Activated naive CD8-positive, alpha-beta T cell treated with anti-CD3 and anti-CD28 coated beads for 36 hours (primary cell): ENCODE measurements at regions not wholly inside any gene's neighbourhood (a gene's known extent, or its start where the extent isn't known, plus 50 kb on each side); places are given as distances from the start of the nearest gene placed in this dataset.

Experiments
- DNase-seq: peaks from one replicate; pipeline ENCODE4 v3.0.0; 2021
- H3K27ac Mint-ChIP-seq: one replicate; pipeline ENCODE4 v1.8.0; 2022; ENCODE audit warnings: mild to moderate bottlenecking, moderate library complexity, mixed read lengths
- H3K27me3 Mint-ChIP-seq: one replicate; pipeline ENCODE4 v1.8.0; 2022; ENCODE audit warnings: mild to moderate bottlenecking, mixed read lengths
- H3K36me3 Mint-ChIP-seq: one replicate; pipeline ENCODE4 v1.8.0; 2021; ENCODE audit warnings: mild to moderate bottlenecking, mixed read lengths
- H3K4me1 Mint-ChIP-seq: one replicate; pipeline ENCODE4 v1.8.0; 2021; ENCODE audit warnings: mixed read lengths
- H3K4me3 Mint-ChIP-seq: one replicate; pipeline ENCODE4 v1.8.0; 2022; ENCODE audit warnings: mild to moderate bottlenecking, moderate library complexity, mixed read lengths
- H3K9me3 Mint-ChIP-seq: one replicate; pipeline ENCODE4 v1.8.0; 2022; ENCODE audit warnings: mixed read lengths

- Mint-ChIP-seq H3K9me3 (peaks cover 1% of the 10 kb centered on the region), H3K27ac (no peak overlapping the region), H3K36me3 (no peaks in the 10 kb centered on the region), H3K4me3 (no peak overlapping the region), H3K27me3 (no peaks in the 10 kb centered on the region), H3K4me1 (no peaks in the 10 kb centered on the region)
- no peak for DNase-seq
Observed at GRCh38 chr9:101915482-101915881, 177.0 kb upstream of the GRIN3A start.

DNA sequence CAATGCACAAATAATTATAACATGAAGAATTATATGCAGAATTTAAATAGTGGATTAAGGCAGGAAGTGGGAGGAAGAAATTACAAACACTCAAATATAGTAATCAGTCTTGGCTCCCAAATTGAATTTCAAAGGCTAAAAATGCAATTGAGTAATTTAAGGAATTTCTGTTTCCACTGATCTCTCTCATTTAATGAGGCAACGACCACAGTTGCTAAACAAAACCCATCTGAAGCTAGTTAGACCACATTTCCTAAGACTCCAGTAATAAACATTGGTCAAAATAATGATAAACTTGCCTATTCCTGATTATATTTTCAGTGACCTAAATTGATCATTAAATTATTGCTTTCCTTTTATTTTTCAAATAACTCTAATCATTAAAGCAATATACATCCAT is 174.3 kb upstream of the GRIN3A start:
- no peak for DNase-seq
- Mint-ChIP-seq H3K9me3 (peaks cover 1% of the 10 kb centered on the region), H3K27ac (no peak overlapping the region), H3K27me3 (no peaks in the 10 kb centered on the region), H3K4me3 (no peak overlapping the region), H3K36me3 (no peaks in the 10 kb centered on the region), H3K4me1 (no peaks in the 10 kb centered on the region)

- Mint-ChIP-seq H3K36me3 (no peaks in the 10 kb centered on the region), H3K27me3 (no peaks in the 10 kb centered on the region), H3K4me1 (no peaks in the 10 kb centered on the region), H3K9me3 (no peaks in the 10 kb centered on the region), H3K27ac (no peak overlapping the region), H3K4me3 (no peak overlapping the region)
- no peak for DNase-seq
Observed at GRCh38 chr9:101907466-101907865, 169.0 kb upstream of the GRIN3A start.

GRCh38 chr9:101904845-101905244 is 166.4 kb upstream of the GRIN3A start:
- H3K36me3 Mint-ChIP-seq, result no peaks in the 10 kb centered on the region
- H3K27me3 Mint-ChIP-seq, result no peaks in the 10 kb centered on the region
- H3K9me3 Mint-ChIP-seq, result no peaks in the 10 kb centered on the region
- no peak overlapping the region for H3K27ac Mint-ChIP-seq
- no peak for DNase-seq
- no peaks in the 10 kb centered on the region for H3K4me1 Mint-ChIP-seq
- no peak overlapping the region for H3K4me3 Mint-ChIP-seq

- no peak overlapping the region for H3K27ac Mint-ChIP-seq
- no peak for DNase-seq
- no peaks in the 10 kb centered on the region for H3K36me3 Mint-ChIP-seq
- H3K9me3 Mint-ChIP-seq, result no peaks in the 10 kb centered on the region
- H3K27me3 Mint-ChIP-seq, result no peaks in the 10 kb centered on the region
- no peaks in the 10 kb centered on the region for H3K4me1 Mint-ChIP-seq
- no peak overlapping the region for H3K4me3 Mint-ChIP-seq
Observed at GRCh38 chr9:101902051-101902450, 163.6 kb upstream of the GRIN3A start.

DNA sequence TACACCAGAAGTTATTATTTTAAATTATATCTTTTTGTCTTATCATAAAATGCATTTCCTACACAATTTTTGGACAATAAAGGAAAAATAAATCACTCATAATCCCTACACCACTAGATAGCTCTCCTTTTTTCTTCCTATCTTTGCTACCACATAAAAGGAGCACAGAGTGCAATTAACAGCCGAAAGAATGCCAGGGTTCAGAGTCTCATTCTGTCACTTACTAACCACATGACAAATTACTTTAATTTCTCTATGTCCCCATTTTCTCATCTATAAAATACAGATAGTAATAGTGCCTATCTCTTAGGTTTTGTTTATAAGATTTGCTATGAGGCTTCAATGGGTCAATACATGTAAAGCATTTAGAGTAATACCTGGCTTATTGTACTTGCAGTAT is 158.7 kb upstream of the GRIN3A start:
- no peak overlapping the region for H3K27ac Mint-ChIP-seq
- H3K4me3 Mint-ChIP-seq, result no peak overlapping the region
- no peaks in the 10 kb centered on the region for H3K27me3 Mint-ChIP-seq
- H3K4me1 Mint-ChIP-seq, result no peaks in the 10 kb centered on the region
- no peaks in the 10 kb centered on the region for H3K36me3 Mint-ChIP-seq
- no peaks in the 10 kb centered on the region for H3K9me3 Mint-ChIP-seq
- no peak for DNase-seq

GRCh38 chr9:101893661-101894646 is 155.5 kb upstream of the GRIN3A start:
- no peaks in the 10 kb centered on the region for H3K27me3 Mint-ChIP-seq
- H3K4me3 Mint-ChIP-seq, result no peak overlapping the region
- no peaks in the 10 kb centered on the region for H3K9me3 Mint-ChIP-seq
- no peak overlapping the region for H3K27ac Mint-ChIP-seq
- no peaks in the 10 kb centered on the region for H3K36me3 Mint-ChIP-seq
- no peak for DNase-seq
- H3K4me1 Mint-ChIP-seq, result no peaks in the 10 kb centered on the region

GRCh38 chr9:101881508-101881907 is 143.1 kb upstream of the GRIN3A start:
- H3K4me1 Mint-ChIP-seq, result no peaks in the 10 kb centered on the region

GRCh38 chr9:101880846-101881245 is 142.4 kb upstream of the GRIN3A start:
- H3K27ac Mint-ChIP-seq, result no peak overlapping the region
- H3K4me1 Mint-ChIP-seq, result no peaks in the 10 kb centered on the region
- no peaks in the 10 kb centered on the region for H3K36me3 Mint-ChIP-seq
- no peaks in the 10 kb centered on the region for H3K27me3 Mint-ChIP-seq
- no peaks in the 10 kb centered on the region for H3K9me3 Mint-ChIP-seq
- no peak for DNase-seq
- H3K4me3 Mint-ChIP-seq, result no peak overlapping the region

More at GRCh38 chr9:101881508-101881907, 143.1 kb upstream of the GRIN3A start:
- no peaks in the 10 kb centered on the region for H3K27me3 Mint-ChIP-seq
- H3K4me3 Mint-ChIP-seq, result no peak overlapping the region
- H3K27ac Mint-ChIP-seq, result no peak overlapping the region
- no peak for DNase-seq
- H3K9me3 Mint-ChIP-seq, result no peaks in the 10 kb centered on the region
- no peaks in the 10 kb centered on the region for H3K36me3 Mint-ChIP-seq

DNA sequence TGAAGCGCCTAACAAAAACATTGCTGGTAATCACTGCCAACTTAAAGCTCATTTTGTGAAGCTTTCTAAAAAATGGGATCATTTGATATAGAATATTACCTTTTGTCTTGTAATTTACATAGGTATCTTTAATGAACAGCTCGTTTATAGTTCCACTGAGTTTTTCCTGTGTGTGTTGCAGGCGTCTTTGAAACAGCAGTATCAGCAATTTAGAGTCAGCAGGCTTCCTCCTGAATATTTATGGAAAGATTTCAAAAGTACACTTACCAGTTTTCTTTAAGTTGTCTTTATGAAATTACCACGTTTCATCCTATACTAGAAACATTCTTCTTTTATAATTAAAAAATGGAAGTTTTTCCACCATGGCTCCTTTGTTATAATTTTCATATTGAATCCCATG is 140.3 kb upstream of the GRIN3A start:
- Mint-ChIP-seq H3K27ac (no peak overlapping the region), H3K4me1 (no peaks in the 10 kb centered on the region)

DNA sequence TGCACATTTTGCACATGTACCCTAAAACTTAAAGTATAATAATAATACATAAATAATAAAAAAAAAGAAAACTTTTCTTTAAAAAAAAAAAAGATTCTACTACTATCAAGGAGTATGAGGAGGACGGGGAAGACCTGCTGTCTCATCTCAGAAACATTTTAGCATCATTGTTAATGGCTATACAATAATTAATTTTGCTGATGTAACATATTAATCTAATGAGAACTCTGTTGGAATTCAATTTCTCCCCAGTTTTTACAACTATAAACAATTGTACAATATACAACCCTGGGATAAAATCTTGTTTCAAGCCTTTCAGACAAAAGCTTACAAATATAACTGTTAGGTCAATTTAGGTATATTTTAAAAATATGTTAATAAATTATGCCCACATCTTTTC is 139.0 kb upstream of the GRIN3A start:
- DNase-seq, result no peak
- Mint-ChIP-seq H3K4me3 (no peak overlapping the region), H3K4me1 (no peaks in the 10 kb centered on the region), H3K36me3 (no peaks in the 10 kb centered on the region), H3K27me3 (no peaks in the 10 kb centered on the region), H3K9me3 (no peaks in the 10 kb centered on the region), H3K27ac (no peak overlapping the region)

More for the DNA sequence above, 140.3 kb upstream of the GRIN3A start:
- no peak for DNase-seq
- Mint-ChIP-seq H3K4me3 (no peak overlapping the region), H3K9me3 (no peaks in the 10 kb centered on the region), H3K36me3 (no peaks in the 10 kb centered on the region), H3K27me3 (no peaks in the 10 kb centered on the region)

DNA sequence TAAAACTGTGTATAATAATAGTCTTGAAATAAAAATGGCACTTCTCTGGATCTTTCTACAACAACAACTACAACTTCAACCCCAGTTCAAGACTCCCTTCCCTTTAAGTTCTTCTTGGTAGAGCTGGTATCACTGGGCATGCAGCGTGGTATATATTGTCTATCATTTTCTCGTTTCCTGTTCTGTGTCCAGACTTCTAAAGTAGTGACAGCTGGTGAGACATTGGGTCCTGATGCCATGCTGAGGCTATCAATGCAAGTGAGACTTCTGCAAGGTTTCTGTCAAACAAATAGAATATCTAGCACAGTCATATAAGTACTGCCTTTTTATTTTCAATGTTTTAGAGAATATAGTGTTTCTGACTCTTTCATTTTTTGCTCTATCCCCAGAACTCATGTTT is 123.0 kb upstream of the GRIN3A start:
- no peaks in the 10 kb centered on the region for H3K9me3 Mint-ChIP-seq
- no peak for DNase-seq
- no peak overlapping the region for H3K4me3 Mint-ChIP-seq
- no peaks in the 10 kb centered on the region for H3K4me1 Mint-ChIP-seq
- no peak overlapping the region for H3K27ac Mint-ChIP-seq
- H3K27me3 Mint-ChIP-seq, result no peaks in the 10 kb centered on the region
- no peaks in the 10 kb centered on the region for H3K36me3 Mint-ChIP-seq

DNA sequence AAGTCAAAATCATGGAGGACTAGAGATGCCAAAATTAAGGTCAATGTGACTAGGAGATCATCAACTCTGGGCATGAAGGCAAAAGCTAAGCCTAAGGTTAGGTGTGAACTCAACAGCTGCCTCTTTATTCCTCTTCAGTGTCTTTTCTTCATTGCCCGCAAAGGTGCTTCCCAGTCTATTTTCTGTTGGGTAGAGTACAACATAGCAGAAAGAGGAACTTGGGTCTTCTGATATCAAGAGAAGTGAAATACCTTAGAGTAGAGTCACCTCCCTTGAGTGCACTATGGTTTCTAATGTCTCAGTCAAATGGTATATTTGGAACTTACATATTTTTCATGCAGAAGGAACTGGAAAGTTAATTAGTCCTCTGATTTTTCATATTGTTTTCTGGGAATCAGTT is 122.5 kb upstream of the GRIN3A start:
- Mint-ChIP-seq H3K4me1 (no peaks in the 10 kb centered on the region), H3K27ac (no peak overlapping the region), H3K27me3 (no peaks in the 10 kb centered on the region), H3K9me3 (no peaks in the 10 kb centered on the region), H3K36me3 (no peaks in the 10 kb centered on the region), H3K4me3 (no peak overlapping the region)
- no peak for DNase-seq

DNA sequence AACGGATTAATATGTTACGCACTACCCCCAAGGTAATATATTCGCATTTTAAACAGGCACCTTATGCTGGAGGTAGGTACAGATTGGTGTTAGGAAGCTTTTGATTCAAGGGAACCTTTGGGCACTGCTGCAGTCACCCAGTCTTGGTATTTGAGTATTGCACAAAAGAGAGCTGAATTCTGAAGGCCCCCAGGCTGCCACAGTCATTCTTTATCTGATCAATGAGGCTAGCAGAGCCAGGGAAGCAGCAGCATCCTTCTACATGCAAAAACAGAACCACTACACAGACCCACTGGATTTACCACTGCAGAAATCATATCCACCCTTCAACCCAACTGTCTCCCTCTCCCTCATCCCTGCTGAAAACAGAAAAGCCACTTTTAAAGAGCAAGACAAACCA is 121.2 kb upstream of the GRIN3A start:
- Mint-ChIP-seq H3K27ac (no peak overlapping the region), H3K36me3 (no peaks in the 10 kb centered on the region), H3K9me3 (no peaks in the 10 kb centered on the region)

DNA sequence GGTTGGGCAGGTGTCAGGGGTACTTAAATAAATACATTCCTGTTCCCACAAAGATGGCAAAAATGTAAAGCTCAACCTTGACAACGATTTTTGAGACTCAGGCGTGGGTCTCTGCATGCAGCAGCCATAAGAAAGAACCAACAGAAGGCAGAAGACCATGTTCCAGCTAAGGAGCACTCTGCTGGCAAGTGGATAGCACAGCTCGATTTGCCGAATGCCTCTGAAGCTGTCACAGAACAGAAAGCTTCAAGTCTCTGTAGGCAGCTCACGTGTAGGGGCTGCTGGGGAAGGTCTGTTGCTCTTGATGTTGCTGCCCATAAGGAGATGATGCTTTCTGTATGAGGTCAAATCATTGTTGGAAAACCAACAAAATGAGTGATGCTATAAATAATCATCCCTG is 119.6 kb upstream of the GRIN3A start:
- DNase-seq, result no peak
- no peak overlapping the region for H3K4me3 Mint-ChIP-seq
- no peak overlapping the region for H3K27ac Mint-ChIP-seq
- H3K36me3 Mint-ChIP-seq, result no peaks in the 10 kb centered on the region
- no peaks in the 10 kb centered on the region for H3K9me3 Mint-ChIP-seq
- no peaks in the 10 kb centered on the region for H3K27me3 Mint-ChIP-seq
- H3K4me1 Mint-ChIP-seq, result no peaks in the 10 kb centered on the region

More for the DNA sequence above, 121.2 kb upstream of the GRIN3A start:
- Mint-ChIP-seq H3K4me1 (no peaks in the 10 kb centered on the region), H3K4me3 (no peak overlapping the region), H3K27me3 (no peaks in the 10 kb centered on the region)
- DNase-seq, result no peak

DNA sequence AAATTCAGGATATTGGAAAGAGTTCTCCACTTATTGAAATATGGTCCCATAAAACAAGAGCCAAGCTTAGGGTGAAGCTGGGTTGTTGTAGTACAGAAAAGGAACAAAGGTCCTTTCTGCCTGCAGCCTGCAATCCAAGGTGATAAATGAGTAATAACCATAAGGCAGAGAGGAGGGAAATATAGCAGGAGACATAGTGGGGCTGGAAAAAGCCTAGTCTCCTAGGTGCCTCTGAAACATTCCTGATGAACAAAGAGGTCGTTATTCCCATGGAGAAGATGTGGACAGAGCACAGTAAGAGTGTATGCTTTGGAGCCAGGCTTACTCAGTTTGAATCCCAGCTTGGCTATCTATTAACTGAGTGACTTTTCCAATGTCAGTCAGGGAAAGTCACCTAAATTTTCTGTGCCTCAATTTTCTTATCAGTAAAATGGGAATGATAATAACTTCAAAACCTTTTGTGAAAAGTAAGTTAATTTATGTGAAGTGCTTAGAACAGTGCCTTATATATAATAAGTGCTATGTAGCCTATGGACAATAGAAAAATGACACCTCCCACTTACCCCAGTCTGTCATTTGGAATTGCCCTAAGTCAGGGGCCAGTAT is 110.8 kb upstream of the GRIN3A start:
- no peaks in the 10 kb centered on the region for H3K27me3 Mint-ChIP-seq
- no peaks in the 10 kb centered on the region for H3K9me3 Mint-ChIP-seq
- H3K4me3 Mint-ChIP-seq, result no peak overlapping the region
- H3K4me1 Mint-ChIP-seq, result no peaks in the 10 kb centered on the region
- H3K27ac Mint-ChIP-seq, result no peak overlapping the region
- no peak for DNase-seq
- no peaks in the 10 kb centered on the region for H3K36me3 Mint-ChIP-seq
